HG02678 (cell line): ENCODE measurements at regions not wholly inside any gene's neighbourhood (a gene's known extent, or its start where the extent isn't known, plus 50 kb on each side); places are given as distances from the start of the nearest gene placed in this dataset.

Experiments
- ATAC-seq: cut with Tn5 transposase; IDR thresholded peaks from one replicate; pipeline ENCODE4 v1.9.1; 2021; ENCODE audit warnings: mild to moderate bottlenecking, moderate library complexity; ENCODE audit not compliant: unreplicated experiment

GRCh38 chr7:120215654-120216053, 57.3 kb upstream of the KCND2 start:
- no peak for ATAC-seq

GRCh38 chr7:120216947-120217346, 56.0 kb upstream of the KCND2 start:
- no peak for ATAC-seq

- ATAC-seq = no peak
Measured at GRCh38 chr7:120218712-120219111, 54.3 kb upstream of the KCND2 start.

GRCh38 chr7:120221666-120222065, 51.3 kb upstream of the KCND2 start:
- no peak for ATAC-seq
